ENCODE measurements at regions not wholly inside any gene's neighbourhood (a gene's known extent, or its start where the extent isn't known, plus 50 kb on each side); places are given as distances from the start of the nearest gene placed in this dataset.

GRCh38 chr10:4707221-4707620 is 118.8 kb upstream of the AKR1E2 start:
- TF ChIP-seq CTCF (IDR thresholded peaks at IDR 0.05) (no peak), PRDM15 (CRISPR knock-in tag; IDR thresholded peaks at IDR 0.05) (no peak), NFYB (CRISPR knock-in tag; conservative IDR thresholded peaks at IDR 0.05; ENCODE audit: low read depth) (no peak), USF1 (CRISPR knock-in tag; IDR thresholded peaks at IDR 0.05) (no peak), ATF2 (CRISPR knock-in tag; IDR thresholded peaks at IDR 0.05; ENCODE audit: borderline replicate concordance, low read depth) (no peak), ZNF423 (CRISPR knock-in tag; IDR thresholded peaks at IDR 0.05) (no peak), ZNF232 (CRISPR knock-in tag; IDR thresholded peaks at IDR 0.05) (no peak), STAT6 (CRISPR knock-in tag; conservative IDR thresholded peaks at IDR 0.05; ENCODE audit: low read depth) (no peak), ZNF281 (CRISPR knock-in tag; IDR thresholded peaks at IDR 0.05) (no peak), SP1 (CRISPR knock-in tag; conservative IDR thresholded peaks at IDR 0.05) (no peak), ZMAT4 (CRISPR knock-in tag; IDR thresholded peaks at IDR 0.05) (no peak), E2F4 (CRISPR knock-in tag; IDR thresholded peaks at IDR 0.05; ENCODE audit: borderline replicate concordance, low read depth) (no peak), PREB (CRISPR knock-in tag; IDR thresholded peaks at IDR 0.05; ENCODE audit: borderline replicate concordance) (no peak), ZBTB43 (CRISPR knock-in tag; IDR thresholded peaks at IDR 0.05) (no peak)
